ENCODE measurements at regions not wholly inside any gene's neighbourhood (a gene's known extent, or its start where the extent isn't known, plus 50 kb on each side); places are given as distances from the start of the nearest gene placed in this dataset.

GRCh38 chr3:103653996-103654395 is 1219.2 kb downstream of the ZPLD1 start:
- intact Hi-C loops (cut with DNase I, micrococcal nuclease) = no loop called here
- no peak for ATAC-seq
- no peak for DNase-seq
- Histone ChIP-seq H3K4me3 (no peak overlapping the region), H3K9me3 (no peaks in the 10 kb centered on the region), H3K4me1 (ENCODE audit: low read depth) (no peaks in the 10 kb centered on the region), H3K36me3 (ENCODE audit: low read depth) (no peaks in the 10 kb centered on the region)
- no peak for TF ChIP-seq CTCF (IDR thresholded peaks at IDR 0.05)

GRCh38 chr3:103657756-103658155 is 1222.9 kb downstream of the ZPLD1 start:
- Histone ChIP-seq H3K4me1 (ENCODE audit: low read depth) (no peaks in the 10 kb centered on the region), H3K4me3 (no peak overlapping the region), H3K36me3 (ENCODE audit: low read depth) (no peaks in the 10 kb centered on the region), H3K9me3 (no peaks in the 10 kb centered on the region)
- no peak for ATAC-seq
- no peak for DNase-seq
- intact Hi-C loops (cut with DNase I, micrococcal nuclease) = no loop called here
- no peak for TF ChIP-seq CTCF (IDR thresholded peaks at IDR 0.05)

- ATAC-seq = no peak
- H3K36me3 ChIP-seq (ENCODE audit: low read depth) = no peaks in the 10 kb centered on the region
- DNase-seq = no peak
- no peaks in the 10 kb centered on the region for H3K9me3 ChIP-seq
- TF ChIP-seq CTCF (IDR thresholded peaks at IDR 0.05) = no peak
- intact Hi-C loops (cut with DNase I, micrococcal nuclease) = no loop called here
- H3K4me3 ChIP-seq = no peak overlapping the region
- no peaks in the 10 kb centered on the region for H3K4me1 ChIP-seq (ENCODE audit: low read depth)
These were observed 1226.0 kb downstream of the ZPLD1 start for GRCh38 chr3:103660810-103661209.

GRCh38 chr3:103662591-103662990 is 1227.8 kb downstream of the ZPLD1 start:
- no peak overlapping the region for H3K4me3 ChIP-seq
- H3K4me1 ChIP-seq (ENCODE audit: low read depth) = no peaks in the 10 kb centered on the region
- intact Hi-C loops (cut with DNase I, micrococcal nuclease) = no loop called here
- TF ChIP-seq CTCF (IDR thresholded peaks at IDR 0.05) = no peak
- ATAC-seq (no peak), DNase-seq (no peak)
- no peaks in the 10 kb centered on the region for H3K36me3 ChIP-seq (ENCODE audit: low read depth)
- no peaks in the 10 kb centered on the region for H3K9me3 ChIP-seq

- DNase-seq (no peak), ATAC-seq (no peak)
- Histone ChIP-seq H3K4me1 (ENCODE audit: low read depth) (no peaks in the 10 kb centered on the region), H3K36me3 (ENCODE audit: low read depth) (no peaks in the 10 kb centered on the region), H3K4me3 (no peak overlapping the region), H3K9me3 (no peaks in the 10 kb centered on the region)
- intact Hi-C loops (cut with DNase I, micrococcal nuclease) = no loop called here
- TF ChIP-seq CTCF (IDR thresholded peaks at IDR 0.05) = no peak
These were observed 1237.5 kb downstream of the ZPLD1 start for GRCh38 chr3:103672346-103672745.

GRCh38 chr3:103684904-103685303 is 1250.1 kb downstream of the ZPLD1 start:
- H3K4me3 ChIP-seq = no peak overlapping the region
- intact Hi-C loops (cut with DNase I, micrococcal nuclease) = no loop called here
- H3K9me3 ChIP-seq = no peaks in the 10 kb centered on the region
- ATAC-seq (no peak), DNase-seq (no peak)
- H3K36me3 ChIP-seq (ENCODE audit: low read depth) = no peaks in the 10 kb centered on the region
- no peaks in the 10 kb centered on the region for H3K4me1 ChIP-seq (ENCODE audit: low read depth)
- no peak for TF ChIP-seq CTCF (IDR thresholded peaks at IDR 0.05)
